ENCODE measurements at regions not wholly inside any gene's neighbourhood (a gene's known extent, or its start where the extent isn't known, plus 50 kb on each side); places are given as distances from the start of the nearest gene placed in this dataset.

DNA sequence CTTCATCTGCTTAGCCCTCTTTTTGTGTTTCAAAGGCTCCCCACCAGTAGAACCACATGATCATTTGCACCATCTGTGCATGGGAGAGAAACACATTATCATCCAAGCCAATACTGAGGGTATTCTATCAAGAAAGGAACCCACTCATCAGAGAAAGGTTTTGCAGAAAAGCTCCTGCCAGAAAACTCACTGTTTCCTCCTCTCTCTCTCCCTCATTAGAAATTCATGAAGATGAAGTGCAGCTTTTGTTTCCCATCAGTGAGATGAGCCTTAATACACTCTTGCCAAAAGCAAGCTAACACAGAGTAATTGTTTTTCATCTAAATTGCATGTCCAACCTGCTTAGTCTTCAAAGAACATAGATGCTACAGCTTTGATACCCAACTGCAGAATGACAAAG is 142.4 kb upstream of the GRAMD2B start:
- TF ChIP-seq, protein P1, sequence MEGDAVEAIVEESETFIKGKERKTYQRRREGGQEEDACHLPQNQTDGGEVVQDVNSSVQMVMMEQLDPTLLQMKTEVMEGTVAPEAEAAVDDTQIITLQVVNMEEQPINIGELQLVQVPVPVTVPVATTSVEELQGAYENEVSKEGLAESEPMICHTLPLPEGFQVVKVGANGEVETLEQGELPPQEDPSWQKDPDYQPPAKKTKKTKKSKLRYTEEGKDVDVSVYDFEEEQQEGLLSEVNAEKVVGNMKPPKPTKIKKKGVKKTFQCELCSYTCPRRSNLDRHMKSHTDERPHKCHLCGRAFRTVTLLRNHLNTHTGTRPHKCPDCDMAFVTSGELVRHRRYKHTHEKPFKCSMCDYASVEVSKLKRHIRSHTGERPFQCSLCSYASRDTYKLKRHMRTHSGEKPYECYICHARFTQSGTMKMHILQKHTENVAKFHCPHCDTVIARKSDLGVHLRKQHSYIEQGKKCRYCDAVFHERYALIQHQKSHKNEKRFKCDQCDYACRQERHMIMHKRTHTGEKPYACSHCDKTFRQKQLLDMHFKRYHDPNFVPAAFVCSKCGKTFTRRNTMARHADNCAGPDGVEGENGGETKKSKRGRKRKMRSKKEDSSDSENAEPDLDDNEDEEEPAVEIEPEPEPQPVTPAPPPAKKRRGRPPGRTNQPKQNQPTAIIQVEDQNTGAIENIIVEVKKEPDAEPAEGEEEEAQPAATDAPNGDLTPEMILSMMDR (IDR thresholded peaks at IDR 0.05): no peak
- TF ChIP-seq POLR2A (IDR thresholded peaks at IDR 0.05): no peak
